ENCODE measurements at regions not wholly inside any gene's neighbourhood (a gene's known extent, or its start where the extent isn't known, plus 50 kb on each side); places are given as distances from the start of the nearest gene placed in this dataset.

DNA sequence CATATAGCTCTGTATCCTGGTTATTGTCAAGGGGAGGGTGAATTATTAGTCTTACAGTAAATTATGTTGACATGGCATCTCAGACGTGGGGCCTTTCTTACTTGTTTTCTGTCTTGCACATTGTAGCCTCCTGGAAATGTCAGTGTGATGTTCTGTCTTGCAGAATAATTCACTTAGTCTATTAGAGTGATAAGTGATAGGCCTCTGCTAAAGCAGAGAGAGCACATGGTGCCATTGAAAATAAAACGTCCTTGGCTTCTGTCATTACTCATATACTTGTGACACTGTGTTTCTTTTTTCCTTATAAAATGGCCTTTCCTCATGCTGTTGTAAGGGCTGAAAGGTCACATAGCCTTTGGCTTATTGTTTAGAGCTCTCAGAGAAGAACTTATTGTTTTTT is 531.0 kb downstream of the EPM2A start (continued):
- TF ChIP-seq, protein P1, sequence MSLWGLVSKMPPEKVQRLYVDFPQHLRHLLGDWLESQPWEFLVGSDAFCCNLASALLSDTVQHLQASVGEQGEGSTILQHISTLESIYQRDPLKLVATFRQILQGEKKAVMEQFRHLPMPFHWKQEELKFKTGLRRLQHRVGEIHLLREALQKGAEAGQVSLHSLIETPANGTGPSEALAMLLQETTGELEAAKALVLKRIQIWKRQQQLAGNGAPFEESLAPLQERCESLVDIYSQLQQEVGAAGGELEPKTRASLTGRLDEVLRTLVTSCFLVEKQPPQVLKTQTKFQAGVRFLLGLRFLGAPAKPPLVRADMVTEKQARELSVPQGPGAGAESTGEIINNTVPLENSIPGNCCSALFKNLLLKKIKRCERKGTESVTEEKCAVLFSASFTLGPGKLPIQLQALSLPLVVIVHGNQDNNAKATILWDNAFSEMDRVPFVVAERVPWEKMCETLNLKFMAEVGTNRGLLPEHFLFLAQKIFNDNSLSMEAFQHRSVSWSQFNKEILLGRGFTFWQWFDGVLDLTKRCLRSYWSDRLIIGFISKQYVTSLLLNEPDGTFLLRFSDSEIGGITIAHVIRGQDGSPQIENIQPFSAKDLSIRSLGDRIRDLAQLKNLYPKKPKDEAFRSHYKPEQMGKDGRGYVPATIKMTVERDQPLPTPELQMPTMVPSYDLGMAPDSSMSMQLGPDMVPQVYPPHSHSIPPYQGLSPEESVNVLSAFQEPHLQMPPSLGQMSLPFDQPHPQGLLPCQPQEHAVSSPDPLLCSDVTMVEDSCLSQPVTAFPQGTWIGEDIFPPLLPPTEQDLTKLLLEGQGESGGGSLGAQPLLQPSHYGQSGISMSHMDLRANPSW (CRISPR knock-in tag; conservative IDR thresholded peaks at IDR 0.05; ENCODE audit: low read depth), result no peak
- TF ChIP-seq, protein P2, sequence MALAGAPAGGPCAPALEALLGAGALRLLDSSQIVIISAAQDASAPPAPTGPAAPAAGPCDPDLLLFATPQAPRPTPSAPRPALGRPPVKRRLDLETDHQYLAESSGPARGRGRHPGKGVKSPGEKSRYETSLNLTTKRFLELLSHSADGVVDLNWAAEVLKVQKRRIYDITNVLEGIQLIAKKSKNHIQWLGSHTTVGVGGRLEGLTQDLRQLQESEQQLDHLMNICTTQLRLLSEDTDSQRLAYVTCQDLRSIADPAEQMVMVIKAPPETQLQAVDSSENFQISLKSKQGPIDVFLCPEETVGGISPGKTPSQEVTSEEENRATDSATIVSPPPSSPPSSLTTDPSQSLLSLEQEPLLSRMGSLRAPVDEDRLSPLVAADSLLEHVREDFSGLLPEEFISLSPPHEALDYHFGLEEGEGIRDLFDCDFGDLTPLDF (CRISPR knock-in tag; IDR thresholded peaks at IDR 0.05), result no peak
- TF ChIP-seq FOXK1 (CRISPR knock-in tag; IDR thresholded peaks at IDR 0.05) (no peak), ZNF138 (CRISPR knock-in tag; conservative IDR thresholded peaks at IDR 0.05) (no peak), ZNF671 (CRISPR knock-in tag; IDR thresholded peaks at IDR 0.05) (no peak), OVOL2 (CRISPR knock-in tag; IDR thresholded peaks at IDR 0.05; ENCODE audit: borderline replicate concordance) (no peak)
- TF ChIP-seq, protein P3, sequence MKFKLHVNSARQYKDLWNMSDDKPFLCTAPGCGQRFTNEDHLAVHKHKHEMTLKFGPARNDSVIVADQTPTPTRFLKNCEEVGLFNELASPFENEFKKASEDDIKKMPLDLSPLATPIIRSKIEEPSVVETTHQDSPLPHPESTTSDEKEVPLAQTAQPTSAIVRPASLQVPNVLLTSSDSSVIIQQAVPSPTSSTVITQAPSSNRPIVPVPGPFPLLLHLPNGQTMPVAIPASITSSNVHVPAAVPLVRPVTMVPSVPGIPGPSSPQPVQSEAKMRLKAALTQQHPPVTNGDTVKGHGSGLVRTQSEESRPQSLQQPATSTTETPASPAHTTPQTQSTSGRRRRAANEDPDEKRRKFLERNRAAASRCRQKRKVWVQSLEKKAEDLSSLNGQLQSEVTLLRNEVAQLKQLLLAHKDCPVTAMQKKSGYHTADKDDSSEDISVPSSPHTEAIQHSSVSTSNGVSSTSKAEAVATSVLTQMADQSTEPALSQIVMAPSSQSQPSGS (CRISPR knock-in tag; IDR thresholded peaks at IDR 0.05; ENCODE audit: borderline replicate concordance, low read depth), result no peak

DNA sequence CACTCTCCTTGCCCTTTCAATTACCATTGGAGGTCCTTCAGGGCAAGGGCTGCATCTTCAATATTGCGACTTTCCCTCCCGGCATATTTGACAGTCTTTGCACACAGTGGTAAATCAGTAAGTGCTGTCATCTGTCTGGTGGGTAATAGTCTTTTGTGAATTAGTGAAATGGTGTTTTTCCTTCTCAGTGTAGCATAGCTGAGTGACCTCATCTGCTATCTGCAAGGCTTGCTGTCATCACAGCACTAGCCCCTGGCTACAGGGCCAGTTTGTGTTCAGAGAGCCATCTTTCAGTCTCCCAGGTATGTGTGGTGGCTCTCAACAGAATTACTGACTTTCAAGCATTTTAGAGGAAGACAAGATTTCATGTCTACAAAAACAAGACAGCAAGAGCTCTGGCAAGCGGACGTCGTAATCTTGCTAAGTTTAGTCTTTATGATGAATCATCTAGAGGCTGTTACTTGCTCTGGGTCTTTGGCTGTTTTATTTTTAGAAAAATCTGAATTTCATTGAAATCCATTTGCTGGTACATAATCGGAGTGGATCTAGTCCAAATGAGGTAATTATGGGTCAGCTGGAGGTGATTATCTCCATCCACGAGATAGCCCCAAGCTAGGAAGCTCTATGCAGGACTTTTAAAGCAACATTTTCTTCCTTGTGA is 528.9 kb downstream of the EPM2A start:
- CTCF ChIA-PET, result no interaction called here
- Mint-ChIP-seq H3K4me3 (no peak overlapping the region), H3K4me1 (no peaks in the 10 kb centered on the region), H3K36me3 (no peaks in the 10 kb centered on the region), H3K9me3 (no peaks in the 10 kb centered on the region), H3K27me3 (ENCODE audit: low read depth) (no peaks in the 10 kb centered on the region; the same call in 1 of the 2 replicates), H3K27ac (no peak overlapping the region)
- POLR2A ChIA-PET, result no interaction called here
- DNase-seq (ENCODE audit: low spot score) (no peak), ATAC-seq (no peak)
- TF ChIP-seq RORB (CRISPR knock-in tag; IDR thresholded peaks at IDR 0.05) (no peak), ZNF671 (CRISPR knock-in tag; IDR thresholded peaks at IDR 0.05) (no peak), CBFB (CRISPR knock-in tag; IDR thresholded peaks at IDR 0.05; ENCODE audit: low read depth) (no peak), SOX15 (CRISPR knock-in tag; IDR thresholded peaks at IDR 0.05) (no peak), NFATC4 (CRISPR knock-in tag; IDR thresholded peaks at IDR 0.05) (no peak), NFE2L1 (CRISPR knock-in tag; IDR thresholded peaks at IDR 0.05) (no peak), ZNF423 (CRISPR knock-in tag; IDR thresholded peaks at IDR 0.05) (no peak), SMAD4 (CRISPR knock-in tag; IDR thresholded peaks at IDR 0.05) (no peak), GTF2I (CRISPR knock-in tag; conservative IDR thresholded peaks at IDR 0.05) (no peak)
- TF ChIP-seq, protein P4, sequence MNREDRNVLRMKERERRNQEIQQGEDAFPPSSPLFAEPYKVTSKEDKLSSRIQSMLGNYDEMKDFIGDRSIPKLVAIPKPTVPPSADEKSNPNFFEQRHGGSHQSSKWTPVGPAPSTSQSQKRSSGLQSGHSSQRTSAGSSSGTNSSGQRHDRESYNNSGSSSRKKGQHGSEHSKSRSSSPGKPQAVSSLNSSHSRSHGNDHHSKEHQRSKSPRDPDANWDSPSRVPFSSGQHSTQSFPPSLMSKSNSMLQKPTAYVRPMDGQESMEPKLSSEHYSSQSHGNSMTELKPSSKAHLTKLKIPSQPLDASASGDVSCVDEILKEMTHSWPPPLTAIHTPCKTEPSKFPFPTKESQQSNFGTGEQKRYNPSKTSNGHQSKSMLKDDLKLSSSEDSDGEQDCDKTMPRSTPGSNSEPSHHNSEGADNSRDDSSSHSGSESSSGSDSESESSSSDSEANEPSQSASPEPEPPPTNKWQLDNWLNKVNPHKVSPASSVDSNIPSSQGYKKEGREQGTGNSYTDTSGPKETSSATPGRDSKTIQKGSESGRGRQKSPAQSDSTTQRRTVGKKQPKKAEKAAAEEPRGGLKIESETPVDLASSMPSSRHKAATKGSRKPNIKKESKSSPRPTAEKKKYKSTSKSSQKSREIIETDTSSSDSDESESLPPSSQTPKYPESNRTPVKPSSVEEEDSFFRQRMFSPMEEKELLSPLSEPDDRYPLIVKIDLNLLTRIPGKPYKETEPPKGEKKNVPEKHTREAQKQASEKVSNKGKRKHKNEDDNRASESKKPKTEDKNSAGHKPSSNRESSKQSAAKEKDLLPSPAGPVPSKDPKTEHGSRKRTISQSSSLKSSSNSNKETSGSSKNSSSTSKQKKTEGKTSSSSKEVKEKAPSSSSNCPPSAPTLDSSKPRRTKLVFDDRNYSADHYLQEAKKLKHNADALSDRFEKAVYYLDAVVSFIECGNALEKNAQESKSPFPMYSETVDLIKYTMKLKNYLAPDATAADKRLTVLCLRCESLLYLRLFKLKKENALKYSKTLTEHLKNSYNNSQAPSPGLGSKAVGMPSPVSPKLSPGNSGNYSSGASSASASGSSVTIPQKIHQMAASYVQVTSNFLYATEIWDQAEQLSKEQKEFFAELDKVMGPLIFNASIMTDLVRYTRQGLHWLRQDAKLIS (CRISPR knock-in tag; IDR thresholded peaks at IDR 0.05; ENCODE audit: borderline replicate concordance), result no peak
- TF ChIP-seq, protein P5, sequence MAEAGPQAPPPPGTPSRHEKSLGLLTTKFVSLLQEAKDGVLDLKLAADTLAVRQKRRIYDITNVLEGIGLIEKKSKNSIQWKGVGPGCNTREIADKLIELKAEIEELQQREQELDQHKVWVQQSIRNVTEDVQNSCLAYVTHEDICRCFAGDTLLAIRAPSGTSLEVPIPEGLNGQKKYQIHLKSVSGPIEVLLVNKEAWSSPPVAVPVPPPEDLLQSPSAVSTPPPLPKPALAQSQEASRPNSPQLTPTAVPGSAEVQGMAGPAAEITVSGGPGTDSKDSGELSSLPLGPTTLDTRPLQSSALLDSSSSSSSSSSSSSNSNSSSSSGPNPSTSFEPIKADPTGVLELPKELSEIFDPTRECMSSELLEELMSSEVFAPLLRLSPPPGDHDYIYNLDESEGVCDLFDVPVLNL (CRISPR knock-in tag; IDR thresholded peaks at IDR 0.05; ENCODE audit: borderline replicate concordance, low read depth), result no peak
- TF ChIP-seq, protein P6, sequence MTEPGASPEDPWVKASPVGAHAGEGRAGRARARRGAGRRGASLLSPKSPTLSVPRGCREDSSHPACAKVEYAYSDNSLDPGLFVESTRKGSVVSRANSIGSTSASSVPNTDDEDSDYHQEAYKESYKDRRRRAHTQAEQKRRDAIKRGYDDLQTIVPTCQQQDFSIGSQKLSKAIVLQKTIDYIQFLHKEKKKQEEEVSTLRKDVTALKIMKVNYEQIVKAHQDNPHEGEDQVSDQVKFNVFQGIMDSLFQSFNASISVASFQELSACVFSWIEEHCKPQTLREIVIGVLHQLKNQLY (CRISPR knock-in tag; IDR thresholded peaks at IDR 0.05), result no peak
- TF ChIP-seq, protein P7, sequence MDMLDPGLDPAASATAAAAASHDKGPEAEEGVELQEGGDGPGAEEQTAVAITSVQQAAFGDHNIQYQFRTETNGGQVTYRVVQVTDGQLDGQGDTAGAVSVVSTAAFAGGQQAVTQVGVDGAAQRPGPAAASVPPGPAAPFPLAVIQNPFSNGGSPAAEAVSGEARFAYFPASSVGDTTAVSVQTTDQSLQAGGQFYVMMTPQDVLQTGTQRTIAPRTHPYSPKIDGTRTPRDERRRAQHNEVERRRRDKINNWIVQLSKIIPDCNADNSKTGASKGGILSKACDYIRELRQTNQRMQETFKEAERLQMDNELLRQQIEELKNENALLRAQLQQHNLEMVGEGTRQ (CRISPR knock-in tag; IDR thresholded peaks at IDR 0.05), result no peak
- TF ChIP-seq, protein P8, sequence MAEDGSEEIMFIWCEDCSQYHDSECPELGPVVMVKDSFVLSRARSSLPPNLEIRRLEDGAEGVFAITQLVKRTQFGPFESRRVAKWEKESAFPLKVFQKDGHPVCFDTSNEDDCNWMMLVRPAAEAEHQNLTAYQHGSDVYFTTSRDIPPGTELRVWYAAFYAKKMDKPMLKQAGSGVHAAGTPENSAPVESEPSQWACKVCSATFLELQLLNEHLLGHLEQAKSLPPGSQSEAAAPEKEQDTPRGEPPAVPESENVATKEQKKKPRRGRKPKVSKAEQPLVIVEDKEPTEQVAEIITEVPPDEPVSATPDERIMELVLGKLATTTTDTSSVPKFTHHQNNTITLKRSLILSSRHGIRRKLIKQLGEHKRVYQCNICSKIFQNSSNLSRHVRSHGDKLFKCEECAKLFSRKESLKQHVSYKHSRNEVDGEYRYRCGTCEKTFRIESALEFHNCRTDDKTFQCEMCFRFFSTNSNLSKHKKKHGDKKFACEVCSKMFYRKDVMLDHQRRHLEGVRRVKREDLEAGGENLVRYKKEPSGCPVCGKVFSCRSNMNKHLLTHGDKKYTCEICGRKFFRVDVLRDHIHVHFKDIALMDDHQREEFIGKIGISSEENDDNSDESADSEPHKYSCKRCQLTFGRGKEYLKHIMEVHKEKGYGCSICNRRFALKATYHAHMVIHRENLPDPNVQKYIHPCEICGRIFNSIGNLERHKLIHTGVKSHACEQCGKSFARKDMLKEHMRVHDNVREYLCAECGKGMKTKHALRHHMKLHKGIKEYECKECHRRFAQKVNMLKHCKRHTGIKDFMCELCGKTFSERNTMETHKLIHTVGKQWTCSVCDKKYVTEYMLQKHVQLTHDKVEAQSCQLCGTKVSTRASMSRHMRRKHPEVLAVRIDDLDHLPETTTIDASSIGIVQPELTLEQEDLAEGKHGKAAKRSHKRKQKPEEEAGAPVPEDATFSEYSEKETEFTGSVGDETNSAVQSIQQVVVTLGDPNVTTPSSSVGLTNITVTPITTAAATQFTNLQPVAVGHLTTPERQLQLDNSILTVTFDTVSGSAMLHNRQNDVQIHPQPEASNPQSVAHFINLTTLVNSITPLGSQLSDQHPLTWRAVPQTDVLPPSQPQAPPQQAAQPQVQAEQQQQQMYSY (CRISPR knock-in tag; IDR thresholded peaks at IDR 0.05), result no peak

Measured in WTC11 (cell line).